H9 (cell line): ENCODE measurements at regions not wholly inside any gene's neighbourhood (a gene's known extent, or its start where the extent isn't known, plus 50 kb on each side); places are given as distances from the start of the nearest gene placed in this dataset.

Experiments
- DNase-seq: peaks from one replicate; pipeline ENCODE4 v3.0.0-alpha.2; 2017
- H2AFZ ChIP-seq: one replicate; pipeline ENCODE4 v1.6.1; 2013; ENCODE audit warnings: mild to moderate bottlenecking, low read length, control low read depth, moderate library complexity
- H2AK5ac ChIP-seq: 2 replicates; pipeline ENCODE4 v1.6.1; 2013; ENCODE audit warnings: low read length, control low read depth, mixed read lengths; ENCODE audit not compliant: insufficient read length
- H2BK120ac ChIP-seq: one replicate; pipeline ENCODE4 v1.6.1; 2013; ENCODE audit warnings: low read depth, mild to moderate bottlenecking, low read length, control low read depth, inconsistent platforms; ENCODE audit not compliant: poor library complexity, severe bottlenecking
- H2BK12ac ChIP-seq: 2 replicates; pipeline ENCODE4 v1.6.1; 2013; ENCODE audit warnings: low read length, control low read depth, mixed read lengths, low read depth; ENCODE audit not compliant: insufficient read length
- H2BK15ac ChIP-seq: 2 replicates; pipeline ENCODE4 v1.6.1; 2013; ENCODE audit warnings: low read depth, low read length, control low read depth
- H2BK20ac ChIP-seq: one replicate; pipeline ENCODE4 v1.6.1; 2013; ENCODE audit warnings: low read depth, mild to moderate bottlenecking, low read length, control low read depth, inconsistent platforms; ENCODE audit not compliant: poor library complexity, severe bottlenecking
- H2BK5ac ChIP-seq: 2 replicates; pipeline ENCODE4 v1.6.1; 2013; ENCODE audit warnings: low read length, control low read depth, mixed read lengths; ENCODE audit not compliant: insufficient read length
- H3K14ac ChIP-seq: 2 replicates; pipeline ENCODE4 v1.6.1; 2013; ENCODE audit warnings: low read length, control low read depth; ENCODE audit not compliant: insufficient read depth
- H3K18ac ChIP-seq: 2 replicates; pipeline ENCODE4 v1.6.1; 2013; ENCODE audit warnings: low read depth, mild to moderate bottlenecking, mixed read lengths, low read length, control low read depth; ENCODE audit not compliant: insufficient read length
- H3K23ac ChIP-seq: 2 replicates; pipeline ENCODE4 v1.6.1; 2013; ENCODE audit warnings: low read length, control low read depth, mixed read lengths, low read depth; ENCODE audit not compliant: insufficient read length
- H3K23me2 ChIP-seq: 2 replicates; pipeline ENCODE4 v1.6.1; 2013; ENCODE audit warnings: low read depth, mild to moderate bottlenecking, mixed read lengths, low read length, control low read depth; ENCODE audit not compliant: insufficient read length, poor library complexity, severe bottlenecking
- H3K27ac ChIP-seq: 2 replicates; pipeline ENCODE4 v1.5.1; 2013; ENCODE audit warnings: low read length, control low read depth, mixed read lengths, low read depth; ENCODE audit not compliant: insufficient read length
- H3K27me3 ChIP-seq: 2 replicates; pipeline ENCODE4 v1.6.1; 2013; ENCODE audit warnings: low read length, control low read depth, inconsistent platforms; ENCODE audit not compliant: insufficient read depth
- H3K4ac ChIP-seq: 2 replicates; pipeline ENCODE4 v1.6.1; 2013; ENCODE audit warnings: low read depth, mild to moderate bottlenecking, control low read depth, inconsistent platforms, low read length, moderate library complexity
- H3K4me1 ChIP-seq: 2 replicates; pipeline ENCODE4 v1.6.1; 2013; ENCODE audit warnings: low read length, control low read depth, inconsistent platforms; ENCODE audit not compliant: insufficient read depth
- H3K4me2 ChIP-seq: 2 replicates; pipeline ENCODE4 v1.6.1; 2013; ENCODE audit warnings: low read length, control low read depth, mixed read lengths; ENCODE audit not compliant: insufficient read length, insufficient read depth
- H3K56ac ChIP-seq: 2 replicates; pipeline ENCODE4 v1.6.1; 2013; ENCODE audit warnings: low read depth, mild to moderate bottlenecking, mixed read lengths, low read length, control low read depth; ENCODE audit not compliant: insufficient read length
- H3K79me1 ChIP-seq: 2 replicates; pipeline ENCODE4 v1.6.1; 2013; ENCODE audit warnings: low read depth, mild to moderate bottlenecking, moderate library complexity, low read length, control low read depth, inconsistent platforms; ENCODE audit not compliant: insufficient read depth, poor library complexity, severe bottlenecking
- H3K79me2 ChIP-seq: 2 replicates; pipeline ENCODE4 v1.6.1; 2013; ENCODE audit warnings: low read length, control low read depth, inconsistent platforms; ENCODE audit not compliant: insufficient read depth
- H3K9ac ChIP-seq: 2 replicates; pipeline ENCODE4 v1.6.1; 2013; ENCODE audit warnings: low read length, control low read depth, mixed read lengths; ENCODE audit not compliant: insufficient read length; ENCODE audit errors: extremely low read depth
- H3K9me3 ChIP-seq: one replicate; pipeline ENCODE4 v1.6.1; 2013; ENCODE audit warnings: low read depth, low read length, inconsistent platforms; ENCODE audit not compliant: control insufficient read depth
- H3T11ph ChIP-seq: one replicate; pipeline ENCODE4 v1.6.1; 2013; ENCODE audit warnings: mild to moderate bottlenecking, low read length, control low read depth, inconsistent platforms
- H4K20me1 ChIP-seq: one replicate; pipeline ENCODE4 v1.6.1; 2013; ENCODE audit not compliant: control insufficient read depth, insufficient read length, insufficient read depth
- H4K5ac ChIP-seq: 2 replicates; pipeline ENCODE4 v1.6.1; 2013; ENCODE audit warnings: low read depth, mild to moderate bottlenecking, mixed read lengths, low read length, control low read depth; ENCODE audit not compliant: insufficient read length
- H4K8ac ChIP-seq: replicated peaks from 2 replicates; pipeline ENCODE4 v1.6.1; 2013; ENCODE audit warnings: low read length, control low read depth, mixed read lengths, low read depth; ENCODE audit not compliant: insufficient read length
- H4K91ac ChIP-seq: 2 replicates; pipeline ENCODE4 v1.6.1; 2013; ENCODE audit warnings: low read depth, mild to moderate bottlenecking, moderate library complexity, mixed read lengths, low read length, control low read depth; ENCODE audit not compliant: insufficient read length
- H3K27ac Mint-ChIP-seq, 3 experiments: 2 replicates in 2 of 3; 3 replicates in 1 of 3; pipeline ENCODE4 v1.8.0; 2020 to 2021; ENCODE audit warnings: mixed read lengths in 3 of 3, mild to moderate bottlenecking in 1 of 3, moderate library complexity in 1 of 3
- H3K27me3 Mint-ChIP-seq: 2 replicates; pipeline ENCODE4 v1.8.0; 2021; ENCODE audit warnings: low read depth, mild to moderate bottlenecking, moderate library complexity, mixed read lengths
- H3K36me3 Mint-ChIP-seq, 3 experiments: 2 replicates in 2 of 3; 3 replicates in 1 of 3; pipeline ENCODE4 v1.8.0; 2020 to 2021; ENCODE audit warnings: low read depth in 3 of 3, mixed read lengths in 3 of 3; ENCODE audit not compliant: insufficient read depth in 1 of 3
- H3K4me1 Mint-ChIP-seq, 2 experiments: 2 replicates each; pipeline ENCODE4 v1.8.0; 2020; ENCODE audit warnings: mixed read lengths in 2 of 2
- H3K4me3 Mint-ChIP-seq, 2 experiments: 2 replicates in 1 of 2; 3 replicates in 1 of 2; pipeline ENCODE4 v1.8.0; 2020 to 2021; ENCODE audit warnings: mild to moderate bottlenecking in 2 of 2, mixed read lengths in 2 of 2, moderate library complexity in 1 of 2
- H3K9me3 Mint-ChIP-seq, 2 experiments: 2 replicates in 1 of 2; 3 replicates in 1 of 2; pipeline ENCODE4 v1.8.0; 2020; ENCODE audit warnings: mild to moderate bottlenecking in 2 of 2, mixed read lengths in 2 of 2, moderate library complexity in 1 of 2
- WGBS: extraction: QIAGEN DNeasy Blood & Tissue Kit; methylation state at CpG from one replicate; pipeline ENCODE4 v1.1.7; 2013; ENCODE audit warnings: missing lambda C conversion rate, low lambda C conversion rate, mixed read lengths; ENCODE audit not compliant: insufficient read length; ENCODE audit errors: extremely low coverage; 5-methylcytosine and 5-hydroxymethylcytosine counted together
- TF ChIP-seq, protein P1 (sequence below): fragments of 200-600 bp; sonication (generic); conservative IDR thresholded peaks from 3 replicates; pipeline ENCODE4 v1.8.0; 2021; ENCODE audit warnings: antibody characterized with exemption, mild to moderate bottlenecking

DNA sequence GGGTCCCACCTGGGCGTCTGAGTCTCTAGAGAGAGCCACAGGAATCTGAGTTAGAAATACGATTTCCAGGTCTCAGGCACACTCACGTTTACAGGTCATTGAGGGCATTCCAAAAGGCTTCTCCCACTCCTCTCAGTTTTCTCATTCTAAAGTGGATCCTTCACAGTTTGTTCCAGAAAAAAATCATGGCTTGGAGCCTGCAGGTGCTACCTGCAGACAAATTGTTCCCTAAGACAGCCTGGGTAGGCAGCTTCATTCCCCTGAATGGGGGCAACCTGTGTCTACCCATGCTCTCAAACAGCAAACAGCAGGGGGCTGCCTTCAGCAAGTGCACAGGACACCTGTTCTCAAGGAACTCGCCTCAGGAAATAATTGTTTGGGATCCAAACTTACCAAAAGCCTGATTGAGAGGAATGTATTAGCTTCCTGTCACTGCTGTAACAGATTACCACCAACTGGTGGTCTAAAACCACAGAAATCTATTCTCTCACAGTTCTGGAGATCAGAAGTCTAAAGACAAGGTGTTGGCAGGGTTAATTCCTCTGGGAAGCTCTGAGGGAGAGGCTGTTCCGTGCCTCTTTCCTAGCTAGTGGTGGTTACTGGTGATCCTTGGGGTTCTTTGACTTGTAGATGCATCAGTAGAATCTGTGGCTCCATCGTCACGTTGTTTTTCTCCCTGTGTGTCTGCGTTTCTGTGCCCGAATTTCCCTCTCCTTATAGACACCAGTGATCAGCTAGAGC, 117.2 kb downstream of the RAB11FIP2 start:
- no peak overlapping the region for H2AFZ ChIP-seq
- H3K79me1 ChIP-seq = no peaks in the 10 kb centered on the region
- no peak overlapping the region for H3K23ac ChIP-seq
- H3K9me3 ChIP-seq = no peaks in the 10 kb centered on the region
- H3K56ac ChIP-seq = no peak overlapping the region
- H3K27me3 ChIP-seq = no peaks in the 10 kb centered on the region
- no peak overlapping the region for H3K14ac ChIP-seq
- Mint-ChIP-seq H3K4me1 (peaks cover 25 to 29% of the 10 kb centered on the region in 2 experiments), H3K9me3 (peaks cover 8 to 10% of the 10 kb centered on the region in 2 experiments; a peak in 3 of 5 replicates), H3K36me3 (peaks cover 0 to 4% (median 0%) of the 10 kb centered on the region in 3 experiments; a peak in 3 of 7 replicates), H3K27ac (peak overlapping the region in 1 of 3 experiments; percentile 76; a peak in 2 of 7 replicates), H3K4me3 (no peak overlapping the region), H3K27me3 (no peaks in the 10 kb centered on the region)
- H4K5ac ChIP-seq = no peak overlapping the region
- H3K18ac ChIP-seq = no peak overlapping the region
- no peak overlapping the region for H3K27ac ChIP-seq
- H2BK120ac ChIP-seq = no peak overlapping the region
- DNase-seq = peak; percentile 39
- peaks cover 2% of the 10 kb centered on the region; the same call in 1 of the 2 replicates for H3K4me1 ChIP-seq
- no CpG with 5 or more reads among the region's 9 CpGs for WGBS
- no peak overlapping the region for H2AK5ac ChIP-seq
- H2BK20ac ChIP-seq = peak overlapping the region; percentile 34
- no peak overlapping the region for H4K8ac ChIP-seq
- H3K4ac ChIP-seq = no peak overlapping the region
- H3K4me2 ChIP-seq = no peak overlapping the region
- no peak overlapping the region for H3T11ph ChIP-seq
- no peak overlapping the region for H2BK5ac ChIP-seq
- H3K9ac ChIP-seq = no peak overlapping the region
- no peak overlapping the region for H4K91ac ChIP-seq
- peaks cover 3% of the 10 kb centered on the region for H4K20me1 ChIP-seq
- no peaks in the 10 kb centered on the region for H3K79me2 ChIP-seq
- no peaks in the 10 kb centered on the region for H3K23me2 ChIP-seq
- no peak overlapping the region for H2BK12ac ChIP-seq
- TF ChIP-seq, protein P1, sequence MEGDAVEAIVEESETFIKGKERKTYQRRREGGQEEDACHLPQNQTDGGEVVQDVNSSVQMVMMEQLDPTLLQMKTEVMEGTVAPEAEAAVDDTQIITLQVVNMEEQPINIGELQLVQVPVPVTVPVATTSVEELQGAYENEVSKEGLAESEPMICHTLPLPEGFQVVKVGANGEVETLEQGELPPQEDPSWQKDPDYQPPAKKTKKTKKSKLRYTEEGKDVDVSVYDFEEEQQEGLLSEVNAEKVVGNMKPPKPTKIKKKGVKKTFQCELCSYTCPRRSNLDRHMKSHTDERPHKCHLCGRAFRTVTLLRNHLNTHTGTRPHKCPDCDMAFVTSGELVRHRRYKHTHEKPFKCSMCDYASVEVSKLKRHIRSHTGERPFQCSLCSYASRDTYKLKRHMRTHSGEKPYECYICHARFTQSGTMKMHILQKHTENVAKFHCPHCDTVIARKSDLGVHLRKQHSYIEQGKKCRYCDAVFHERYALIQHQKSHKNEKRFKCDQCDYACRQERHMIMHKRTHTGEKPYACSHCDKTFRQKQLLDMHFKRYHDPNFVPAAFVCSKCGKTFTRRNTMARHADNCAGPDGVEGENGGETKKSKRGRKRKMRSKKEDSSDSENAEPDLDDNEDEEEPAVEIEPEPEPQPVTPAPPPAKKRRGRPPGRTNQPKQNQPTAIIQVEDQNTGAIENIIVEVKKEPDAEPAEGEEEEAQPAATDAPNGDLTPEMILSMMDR = no peak
- H2BK15ac ChIP-seq = no peak overlapping the region
